MM.1S (cell line): ENCODE measurements at regions not wholly inside any gene's neighbourhood (a gene's known extent, or its start where the extent isn't known, plus 50 kb on each side); places are given as distances from the start of the nearest gene placed in this dataset.

ENCODE experiments used
- DNase-seq: peaks from one replicate; pipeline ENCODE4 v3.0.0-alpha.2; 2015
- H2AFZ ChIP-seq: fragments of 300-600 bp; sonication (generic); 2 replicates; pipeline ENCODE4 v1.6.0; 2016; ENCODE audit warnings: antibody characterized with exemption, low read length
- H3F3A ChIP-seq: fragments of 300-600 bp; sonication (generic); 2 replicates; pipeline ENCODE4 v1.6.1; 2016; ENCODE audit warnings: mild to moderate bottlenecking, antibody characterized with exemption, low read length, moderate library complexity, mixed read lengths; ENCODE audit not compliant: insufficient read depth
- H3K27ac ChIP-seq: fragments of 300-600 bp; sonication (generic); 2 replicates; pipeline ENCODE4 v1.5.1; 2016; ENCODE audit warnings: mild to moderate bottlenecking, low read length
- H3K27me3 ChIP-seq: fragments of 300-600 bp; sonication (generic); replicated peaks from 2 replicates; pipeline ENCODE4 v1.6.0; 2016; ENCODE audit warnings: low read length; ENCODE audit not compliant: insufficient read depth
- H3K36me3 ChIP-seq: fragments of 300-600 bp; sonication (generic); replicated peaks from 2 replicates; pipeline ENCODE4 v1.6.1; 2016; ENCODE audit warnings: mild to moderate bottlenecking, low read length, mixed read lengths; ENCODE audit not compliant: insufficient read depth
- H3K4me1 ChIP-seq: fragments of 300-600 bp; sonication (generic); 2 replicates; pipeline ENCODE4 v1.6.1; 2016; ENCODE audit warnings: low read length, mixed read lengths
- H3K4me2 ChIP-seq: fragments of 300-600 bp; sonication (generic); 2 replicates; pipeline ENCODE4 v1.6.0; 2016; ENCODE audit warnings: low read depth, low read length
- H3K4me3 ChIP-seq: fragments of 300-600 bp; sonication (generic); 2 replicates; pipeline ENCODE4 v1.5.1; 2016; ENCODE audit warnings: low read length, mixed read lengths
- H3K79me2 ChIP-seq: fragments of 300-600 bp; sonication (generic); 2 replicates; pipeline ENCODE4 v1.6.1; 2016; ENCODE audit warnings: mixed run types, low read length, mixed read lengths
- H3K9ac ChIP-seq: fragments of 300-600 bp; sonication (generic); 2 replicates; pipeline ENCODE4 v1.6.1; 2016; ENCODE audit warnings: low read length, mixed read lengths
- H3K9me2 ChIP-seq: fragments of 300-600 bp; sonication (generic); replicated peaks from 2 replicates; pipeline ENCODE4 v1.6.1; 2016; ENCODE audit warnings: mild to moderate bottlenecking, low read length, mixed read lengths; ENCODE audit not compliant: insufficient read depth
- H3K9me3 ChIP-seq: fragments of 300-600 bp; sonication (generic); replicated peaks from 2 replicates; pipeline ENCODE4 v1.6.1; 2016; ENCODE audit warnings: mild to moderate bottlenecking, low read length, mixed read lengths; ENCODE audit not compliant: insufficient read depth
- H4K20me1 ChIP-seq: fragments of 300-600 bp; sonication (generic); 2 replicates; pipeline ENCODE4 v1.6.1; 2016; ENCODE audit warnings: mild to moderate bottlenecking, low read length, moderate library complexity, mixed read lengths; ENCODE audit not compliant: insufficient read depth
- EZH2 ChIP-seq: fragments of 300-600 bp; sonication (generic); optimal IDR thresholded peaks from 2 replicates; pipeline ENCODE3; 2017; ENCODE audit warnings: low read depth, mild to moderate bottlenecking, antibody characterized with exemption, low read length, mixed read lengths
- EZH2phosphoT487 ChIP-seq: fragments of 300-600 bp; sonication (generic); IDR thresholded peaks from 2 replicates; pipeline ENCODE4 v1.6.1; 2018; ENCODE audit warnings: antibody characterized with exemption, low read length
- TF ChIP-seq, protein P1 (sequence below): fragments of 300-600 bp; sonication (generic); IDR thresholded peaks from 2 replicates; pipeline ENCODE4 v1.5.1; 2016; ENCODE audit warnings: antibody characterized with exemption, low read length, mixed read lengths

DNA sequence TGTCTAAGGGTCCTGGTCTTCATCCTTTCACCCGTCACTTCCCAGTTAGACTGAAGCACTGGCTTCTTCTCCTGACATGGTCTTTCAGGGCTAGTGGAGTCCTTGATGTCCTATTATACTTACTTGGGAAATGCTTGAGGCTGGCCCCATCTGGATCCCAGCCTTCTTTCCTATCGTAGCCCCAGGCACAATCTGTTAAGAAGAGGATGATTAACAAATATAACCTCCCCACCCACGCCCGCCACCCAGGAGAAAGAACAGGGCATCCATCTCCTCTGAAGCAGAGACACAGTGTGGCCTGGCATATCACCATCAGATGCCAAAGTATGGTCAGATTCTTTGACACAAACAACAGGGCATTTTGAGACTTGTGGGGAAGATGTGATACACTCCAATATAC is 530.1 kb downstream of the SOX11 start:
- H3K79me2 ChIP-seq, result no peaks in the 10 kb centered on the region
- H3K27ac ChIP-seq, result no peak overlapping the region
- H3K9me3 ChIP-seq, result no peaks in the 10 kb centered on the region
- H3K9ac ChIP-seq, result no peak overlapping the region
- H3K4me2 ChIP-seq, result no peak overlapping the region
- no peaks in the 10 kb centered on the region for H3F3A ChIP-seq
- no peak overlapping the region for H2AFZ ChIP-seq
- TF ChIP-seq EZH2phosphoT487, result no peak
- no peak for TF ChIP-seq EZH2
- TF ChIP-seq, protein P1, sequence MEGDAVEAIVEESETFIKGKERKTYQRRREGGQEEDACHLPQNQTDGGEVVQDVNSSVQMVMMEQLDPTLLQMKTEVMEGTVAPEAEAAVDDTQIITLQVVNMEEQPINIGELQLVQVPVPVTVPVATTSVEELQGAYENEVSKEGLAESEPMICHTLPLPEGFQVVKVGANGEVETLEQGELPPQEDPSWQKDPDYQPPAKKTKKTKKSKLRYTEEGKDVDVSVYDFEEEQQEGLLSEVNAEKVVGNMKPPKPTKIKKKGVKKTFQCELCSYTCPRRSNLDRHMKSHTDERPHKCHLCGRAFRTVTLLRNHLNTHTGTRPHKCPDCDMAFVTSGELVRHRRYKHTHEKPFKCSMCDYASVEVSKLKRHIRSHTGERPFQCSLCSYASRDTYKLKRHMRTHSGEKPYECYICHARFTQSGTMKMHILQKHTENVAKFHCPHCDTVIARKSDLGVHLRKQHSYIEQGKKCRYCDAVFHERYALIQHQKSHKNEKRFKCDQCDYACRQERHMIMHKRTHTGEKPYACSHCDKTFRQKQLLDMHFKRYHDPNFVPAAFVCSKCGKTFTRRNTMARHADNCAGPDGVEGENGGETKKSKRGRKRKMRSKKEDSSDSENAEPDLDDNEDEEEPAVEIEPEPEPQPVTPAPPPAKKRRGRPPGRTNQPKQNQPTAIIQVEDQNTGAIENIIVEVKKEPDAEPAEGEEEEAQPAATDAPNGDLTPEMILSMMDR, result no peak
- H3K36me3 ChIP-seq, result no peaks in the 10 kb centered on the region
- H3K27me3 ChIP-seq, result no peaks in the 10 kb centered on the region
- H4K20me1 ChIP-seq, result no peaks in the 10 kb centered on the region
- no peak overlapping the region for H3K4me3 ChIP-seq
- DNase-seq, result no peak
- H3K9me2 ChIP-seq, result no peaks in the 10 kb centered on the region
- H3K4me1 ChIP-seq, result no peaks in the 10 kb centered on the region

DNA sequence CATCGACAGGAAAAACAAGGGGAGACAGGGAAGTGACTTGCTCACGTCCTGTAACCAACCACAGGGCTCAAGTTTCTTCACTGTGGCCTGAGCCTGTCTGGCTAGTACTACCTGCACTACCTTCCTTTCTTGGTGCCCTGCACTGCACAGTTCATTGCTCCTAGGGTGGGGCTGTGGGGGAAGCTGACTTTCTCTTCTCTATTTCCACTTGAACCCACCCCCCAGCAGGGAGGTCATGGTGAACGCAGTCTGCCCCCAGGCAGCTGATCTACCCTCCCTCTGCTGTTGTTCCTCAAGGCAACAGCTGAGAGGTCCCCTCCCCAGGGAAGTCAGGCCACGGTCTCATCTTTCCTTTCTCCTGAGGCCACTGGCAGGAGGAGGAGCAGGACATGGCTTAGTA is 532.1 kb downstream of the SOX11 start:
- Histone ChIP-seq H4K20me1 (no peaks in the 10 kb centered on the region), H3F3A (no peaks in the 10 kb centered on the region), H3K9ac (no peak overlapping the region), H3K9me3 (no peaks in the 10 kb centered on the region), H3K27me3 (no peaks in the 10 kb centered on the region), H3K4me3 (no peak overlapping the region), H3K9me2 (no peaks in the 10 kb centered on the region), H2AFZ (no peak overlapping the region), H3K79me2 (no peaks in the 10 kb centered on the region), H3K36me3 (no peaks in the 10 kb centered on the region), H3K4me2 (no peak overlapping the region), H3K27ac (no peak overlapping the region), H3K4me1 (no peaks in the 10 kb centered on the region)
- DNase-seq, result no peak
- TF ChIP-seq, protein P1, result no peak
- TF ChIP-seq EZH2, result no peak
- TF ChIP-seq EZH2phosphoT487, result no peak

DNA sequence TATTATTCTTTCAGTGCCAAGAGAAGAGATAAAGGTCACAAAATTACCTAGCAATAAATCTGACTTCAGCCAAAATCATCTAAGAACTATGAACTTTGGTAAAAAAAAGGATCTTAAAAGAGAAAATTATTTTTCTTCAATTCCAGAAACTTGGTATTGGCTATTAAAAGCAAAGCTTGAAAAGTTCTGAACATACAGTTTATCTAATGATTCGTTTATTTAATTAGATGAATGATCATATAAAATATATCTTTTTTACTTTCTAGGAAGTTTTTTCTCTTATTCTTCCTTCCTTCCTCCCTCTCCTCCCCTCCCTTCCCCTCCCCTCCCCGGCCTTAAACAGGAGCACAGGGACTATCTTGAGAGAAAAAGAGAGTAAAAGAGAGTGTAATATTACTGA is 536.1 kb downstream of the SOX11 start:
- no peaks in the 10 kb centered on the region for H3K9me2 ChIP-seq

More for the DNA sequence above, 536.1 kb downstream of the SOX11 start:
- Histone ChIP-seq H3F3A (no peaks in the 10 kb centered on the region), H3K27me3 (no peaks in the 10 kb centered on the region), H4K20me1 (no peaks in the 10 kb centered on the region), H2AFZ (no peak overlapping the region), H3K27ac (no peak overlapping the region), H3K36me3 (no peaks in the 10 kb centered on the region), H3K9me3 (no peaks in the 10 kb centered on the region), H3K9ac (no peak overlapping the region), H3K4me2 (no peak overlapping the region), H3K4me1 (no peaks in the 10 kb centered on the region), H3K4me3 (no peak overlapping the region), H3K79me2 (no peaks in the 10 kb centered on the region)
- TF ChIP-seq EZH2phosphoT487, result no peak
- TF ChIP-seq EZH2, result no peak
- TF ChIP-seq, protein P1, result no peak
- DNase-seq, result no peak
